HG03354 (cell line): ENCODE measurements at regions not wholly inside any gene's neighbourhood (a gene's known extent, or its start where the extent isn't known, plus 50 kb on each side); places are given as distances from the start of the nearest gene placed in this dataset.
A peak's percentile ranks its signal among the peaks of the same experiment; 100 is the strongest.

Experiments
- ATAC-seq: cut with Tn5 transposase; IDR thresholded peaks from one replicate; pipeline ENCODE4 v1.9.1; 2021; ENCODE audit warnings: mild to moderate bottlenecking; ENCODE audit not compliant: unreplicated experiment, poor library complexity, severe bottlenecking

GRCh38 chr2:145961846-145962245 is 1441.9 kb upstream of the ZEB2 start:
- ATAC-seq, result no peak

- no peak for ATAC-seq
Measured at GRCh38 chr2:145960479-145961163, 1440.7 kb upstream of the ZEB2 start.

GRCh38 chr2:145958611-145959010 is 1438.7 kb upstream of the ZEB2 start:
- no peak for ATAC-seq

- peak; percentile 77 for ATAC-seq
Measured at GRCh38 chr2:145957929-145958328, 1438.0 kb upstream of the ZEB2 start.

- no peak for ATAC-seq
Measured at GRCh38 chr2:145939949-145940348, 1420.0 kb upstream of the ZEB2 start.

GRCh38 chr2:145935016-145935415 is 1415.1 kb upstream of the ZEB2 start:
- ATAC-seq, result no peak

- no peak for ATAC-seq
Measured at GRCh38 chr2:145931781-145932395, 1412.0 kb upstream of the ZEB2 start.

GRCh38 chr2:145930318-145930717 is 1410.4 kb upstream of the ZEB2 start:
- ATAC-seq, result no peak

GRCh38 chr2:145927131-145927950 is 1407.4 kb upstream of the ZEB2 start:
- no peak for ATAC-seq

- ATAC-seq, result no peak
Measured at GRCh38 chr2:145925591-145925990, 1405.7 kb upstream of the ZEB2 start.

- no peak for ATAC-seq
Measured at GRCh38 chr2:145919477-145919876, 1399.6 kb upstream of the ZEB2 start.

GRCh38 chr2:145918951-145919350 is 1399.0 kb upstream of the ZEB2 start:
- no peak for ATAC-seq

GRCh38 chr2:145916799-145917198 is 1396.9 kb upstream of the ZEB2 start:
- ATAC-seq, result no peak

- no peak for ATAC-seq
Measured at GRCh38 chr2:145914716-145915115, 1394.8 kb upstream of the ZEB2 start.

- peak; percentile 70 for ATAC-seq
Measured at GRCh38 chr2:145910416-145910815, 1390.5 kb upstream of the ZEB2 start.

GRCh38 chr2:145909766-145910165 is 1389.8 kb upstream of the ZEB2 start:
- no peak for ATAC-seq

- ATAC-seq, result no peak
Measured at GRCh38 chr2:145909175-145909755, 1389.3 kb upstream of the ZEB2 start.

GRCh38 chr2:145906354-145906753 is 1386.4 kb upstream of the ZEB2 start:
- no peak for ATAC-seq

GRCh38 chr2:145905371-145905770 is 1385.5 kb upstream of the ZEB2 start:
- no peak for ATAC-seq

GRCh38 chr2:145897151-145897550 is 1377.2 kb upstream of the ZEB2 start:
- ATAC-seq, result no peak
